K562 (cell line): ENCODE measurements at regions not wholly inside any gene's neighbourhood (a gene's known extent, or its start where the extent isn't known, plus 50 kb on each side); places are given as distances from the start of the nearest gene placed in this dataset.
"Not testable (repeated sequence)": the region's sequence is repeated elsewhere in the genome, so short reads cannot be mapped to it uniquely, and the experiment has no call there.

Experiments used
- ATAC-seq: fragments of 200-7000 bp; cut with Tn5 transposase; 3 replicates; pipeline ENCODE4 v1.9.1; 2020; ENCODE audit warnings: moderate library complexity
- BruUV-seq: library from RNA; stranded (reverse); fragments of 400-500 nt; replicated peaks from 2 replicates; lab custom pipeline; 2021; lab: Mats Ljungman, UMichigan
- CTCF ChIA-PET: fragments of 300-600 bp; formaldehyde crosslinking; extraction: SDS; loops from one replicate; lab custom pipeline; 2021; ENCODE audit warnings: low intra/inter-chr PET ratio; lab: Yijun Ruan, JAX
- POLR2A ChIA-PET: fragments of 300-600, 350-650 bp; sonication (Branson Sonifier 250); formaldehyde crosslinking; extraction: SDS; loops from one replicate; lab custom pipeline; 2021; ENCODE audit warnings: antibody characterized with exemption, inconsistent platforms; lab: Yijun Ruan, JAX
- DNase-seq, 4 experiments: peaks; one replicate each; pipeline versions ENCODE4 v3.0.0 to v3.0.0-alpha.2; 2011 to 2018; ENCODE audit warnings: low spot score in 3 of 4, mixed read lengths in 3 of 4; ENCODE audit errors: extremely low read depth in 1 of 4
- FAIRE-seq: peaks from 2 replicates; lab custom pipeline; 2011; peaks lifted over from hg19 to GRCh38; lab: Jason Lieb, UNC
- H2AFZ ChIP-seq: 2 replicates; pipeline ENCODE4 v1.6.0; 2011; ENCODE audit warnings: low read depth, low read length, control low read depth, inconsistent platforms
- H3K27ac ChIP-seq: fragments of 200-600 bp; 3 replicates; pipeline ENCODE4 v1.8.0; 2011; ENCODE audit warnings: low read depth, mild to moderate bottlenecking, control low read depth, inconsistent platforms, low read length, moderate library complexity, mixed read lengths; ENCODE audit errors: extremely low read depth
- H3K27me3 ChIP-seq, 2 experiments: fragments of 300-600 bp in 1 of 2; 2 replicates in 1 of 2; 3 replicates in 1 of 2; pipeline versions ENCODE4 v1.6.0 to v1.8.0; 2011; ENCODE audit warnings: inconsistent platforms in 2 of 2, low read length in 2 of 2, mild to moderate bottlenecking in 1 of 2, mixed read lengths in 1 of 2, moderate library complexity in 1 of 2; ENCODE audit not compliant: control insufficient read depth in 2 of 2, insufficient read depth in 2 of 2
- H3K36me3 ChIP-seq: fragments of 300-600 bp; 3 replicates; pipeline ENCODE4 v1.8.0; 2011; ENCODE audit warnings: mild to moderate bottlenecking, low read length, inconsistent platforms; ENCODE audit not compliant: control insufficient read depth, insufficient read depth
- H3K4me1 ChIP-seq, 2 experiments: fragments of 200-600 bp in 1 of 2; replicated peaks in 1 of 2; 2 replicates in 1 of 2; 3 replicates in 1 of 2; pipeline versions ENCODE4 v1.5.1 to v1.8.0; 2011; ENCODE audit warnings: inconsistent platforms in 2 of 2, low read length in 2 of 2, mild to moderate bottlenecking in 1 of 2, mixed read lengths in 1 of 2, moderate library complexity in 1 of 2; ENCODE audit not compliant: control insufficient read depth in 2 of 2, insufficient read depth in 2 of 2
- H3K4me2 ChIP-seq: 2 replicates; pipeline ENCODE4 v1.6.1; 2011; ENCODE audit warnings: low read length, control low read depth, inconsistent platforms, mixed read lengths; ENCODE audit not compliant: insufficient read depth
- H3K4me3 ChIP-seq: fragments of 200-600 bp; sonication (generic), shearing (Covaris generic); 2 replicates; pipeline ENCODE4 v1.5.1; 2016; ENCODE audit warnings: control low read depth, inconsistent platforms
- H3K79me2 ChIP-seq: fragments of 200-600 bp; 3 replicates; pipeline ENCODE4 v1.8.0; 2011; ENCODE audit warnings: low read length, inconsistent platforms; ENCODE audit not compliant: control insufficient read depth, insufficient read depth
- H3K9ac ChIP-seq, 2 experiments: 2 replicates each; pipeline versions ENCODE4 v1.6.0 to v1.6.1; 2011; ENCODE audit warnings: low read depth in 2 of 2, low read length in 2 of 2, control low read depth in 1 of 2, inconsistent platforms in 1 of 2, mild to moderate bottlenecking in 1 of 2, mixed read lengths in 1 of 2; ENCODE audit not compliant: insufficient read depth in 1 of 2
- H3K9me1 ChIP-seq: one replicate; pipeline ENCODE4 v1.6.0; 2011; ENCODE audit warnings: inconsistent platforms, mild to moderate bottlenecking, low read length, moderate library complexity; ENCODE audit not compliant: control insufficient read depth, insufficient read depth
- H3K9me3 ChIP-seq: replicated peaks from 2 replicates; pipeline ENCODE4 v1.5.1; 2011; ENCODE audit warnings: low read depth, low read length, inconsistent platforms; ENCODE audit not compliant: control insufficient read depth, insufficient read depth
- H4K20me1 ChIP-seq: replicated peaks from 2 replicates; pipeline ENCODE4 v1.6.1; 2011; ENCODE audit warnings: low read length, inconsistent platforms, mixed read lengths; ENCODE audit not compliant: control insufficient read depth, insufficient read depth
- C11orf30 ChIP-seq: fragments of 450-650 bp; IDR thresholded peaks from 2 replicates; pipeline ENCODE4 v1.6.1; 2016; ENCODE audit warnings: low read depth, mild to moderate bottlenecking
- MAFG ChIP-seq: fragments of 450-650 bp; conservative IDR thresholded peaks from 2 replicates; pipeline ENCODE4 v1.6.1; 2016; ENCODE audit warnings: missing genetic modification characterization, missing compliant biosample characterization
- ZNF316 ChIP-seq: fragments of 450-650 bp; IDR thresholded peaks from 2 replicates; pipeline ENCODE4 v1.6.1; 2016
- WGBS: fragments of 100-300 bp; shearing (Covaris generic); methylation state at CpG from one replicate; pipeline ENCODE4 v1.1.6; 2016; ENCODE audit warnings: low coverage, mixed read lengths; ENCODE audit not compliant: insufficient coverage; ENCODE audit errors: missing lambda C conversion rate; 5-methylcytosine and 5-hydroxymethylcytosine counted together
- in situ Hi-C: fragments of 300-500 bp; cut with MboI; formaldehyde crosslinking; loops from 4 replicates; pipeline ENCODE4 v1.15.0; 2018; ENCODE audit warnings: inconsistent platforms, mixed read lengths
- intact Hi-C: fragments of 100-400 bp; cut with micrococcal nuclease; formaldehyde crosslinking; loops from 2 replicates; pipeline ENCODE4 v1.14.2; 2022

DNA sequence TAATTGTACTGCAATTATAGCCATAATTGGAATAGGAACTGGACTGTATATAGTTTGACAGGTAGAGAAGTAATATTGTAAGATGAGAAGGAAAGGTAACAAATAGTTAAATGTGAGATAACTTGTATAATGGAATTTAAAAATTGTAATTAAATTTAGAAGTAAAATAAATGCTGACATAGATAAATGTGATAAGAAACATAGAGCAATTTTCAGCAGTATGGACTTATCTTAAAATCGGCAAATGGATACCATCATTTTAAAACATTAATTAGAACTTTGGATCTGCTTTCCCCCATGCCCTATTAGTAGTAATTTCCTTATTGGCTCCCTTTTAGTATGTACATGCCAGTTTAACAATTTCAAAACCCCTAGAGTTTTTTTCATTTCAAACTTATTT, 274.8 kb upstream of the ZNG1F start:
- not testable (repeated sequence) for H3K79me2 ChIP-seq, H3K27me3 ChIP-seq, H4K20me1 ChIP-seq, DNase-seq
- 0% methylated on average over 1 of the region's 1 CpG for WGBS
- TF ChIP-seq MAFG (tag): peak; percentile 41; the same call in 1 of the 2 replicates
- peak; percentile 76 for TF ChIP-seq ZNF316
- peak; percentile 42 for TF ChIP-seq C11orf30
- TF ChIP-seq, all 486 proteins: peak for 3; not testable (repeated sequence) for 483
- H3K9me1 ChIP-seq, H3K27ac ChIP-seq, intact Hi-C loops, H3K4me3 ChIP-seq, ATAC-seq, in situ Hi-C loops, H3K4me1 ChIP-seq, H3K4me2 ChIP-seq, FAIRE-seq, POLR2A ChIA-PET, H2AFZ ChIP-seq, CTCF ChIA-PET, H3K36me3 ChIP-seq, BruUV-seq, H3K9ac ChIP-seq, H3K9me3 ChIP-seq: not testable (repeated sequence)

DNA sequence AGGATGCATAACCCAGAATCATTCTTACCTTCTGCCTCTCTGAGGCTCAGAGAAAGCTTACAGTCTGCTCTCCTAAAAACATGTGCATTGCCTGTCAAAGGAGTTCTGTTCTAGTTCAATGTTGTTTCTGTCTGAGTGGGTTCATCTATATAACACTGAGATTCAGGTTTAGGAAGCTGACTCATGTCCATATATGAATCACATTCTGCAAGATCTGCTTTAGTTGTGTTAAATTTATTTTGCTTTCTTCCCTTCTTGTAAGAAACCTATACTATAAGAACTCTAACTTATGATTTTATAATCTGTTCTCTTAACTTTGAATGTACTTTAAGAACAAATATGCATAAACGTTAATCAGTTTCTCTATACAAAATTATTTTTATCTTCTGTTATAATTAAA, 269.3 kb upstream of the ZNG1F start:
- H3K79me2 ChIP-seq, ATAC-seq, H3K9me3 ChIP-seq, BruUV-seq, H4K20me1 ChIP-seq, H3K4me2 ChIP-seq, H3K27ac ChIP-seq, intact Hi-C loops, H3K36me3 ChIP-seq, POLR2A ChIA-PET, H3K4me3 ChIP-seq, FAIRE-seq, H3K27me3 ChIP-seq, H3K4me1 ChIP-seq, H3K9ac ChIP-seq, DNase-seq, CTCF ChIA-PET, in situ Hi-C loops, H3K9me1 ChIP-seq, H2AFZ ChIP-seq: not testable (repeated sequence)
- 0% methylated on average over 1 of the region's 1 CpG for WGBS
